CD4-positive, alpha-beta T cell treated with Interleukin-21 for 1 hour (primary cell): ENCODE measurements at regions not wholly inside any gene's neighbourhood (a gene's known extent, or its start where the extent isn't known, plus 50 kb on each side); places are given as distances from the start of the nearest gene placed in this dataset.
"Not testable (repeated sequence)": the region's sequence is repeated elsewhere in the genome, so short reads cannot be mapped to it uniquely, and the experiment has no call there.

Experiments used
- DNase-seq: peaks from one replicate; pipeline ENCODE4 v3.0.0-alpha.2; 2020

- no peak for DNase-seq
Measured at GRCh38 chr6:74610352-74610751, 595.5 kb downstream of the COL12A1 start.

- no peak for DNase-seq
Measured at GRCh38 chr6:74609871-74610270, 596.0 kb downstream of the COL12A1 start.

GRCh38 chr6:74607934-74608333, 597.9 kb downstream of the COL12A1 start:
- no peak for DNase-seq

GRCh38 chr6:74607468-74607867, 598.4 kb downstream of the COL12A1 start:
- no peak for DNase-seq

- no peak for DNase-seq
Measured at GRCh38 chr6:74606582-74607071, 599.2 kb downstream of the COL12A1 start.

- no peak for DNase-seq
Measured at GRCh38 chr6:74605922-74606581, 599.8 kb downstream of the COL12A1 start.

GRCh38 chr6:74604279-74604678, 601.6 kb downstream of the COL12A1 start:
- DNase-seq: no peak

GRCh38 chr6:74603322-74604076, 602.4 kb downstream of the COL12A1 start:
- DNase-seq: no peak

GRCh38 chr6:74602206-74602605, 603.6 kb downstream of the COL12A1 start:
- DNase-seq: no peak

GRCh38 chr6:74598462-74599393, 607.1 kb downstream of the COL12A1 start:
- DNase-seq: no peak

GRCh38 chr6:74597840-74598239, 608.0 kb downstream of the COL12A1 start:
- no peak for DNase-seq

- DNase-seq: no peak
Measured at GRCh38 chr6:74597266-74597665, 608.6 kb downstream of the COL12A1 start.

GRCh38 chr6:74596588-74596987, 609.3 kb downstream of the COL12A1 start:
- DNase-seq: no peak

GRCh38 chr6:74594350-74594749, 611.5 kb downstream of the COL12A1 start:
- DNase-seq: not testable (repeated sequence)

- DNase-seq: no peak
Measured at GRCh38 chr6:74588094-74588832, 617.6 kb downstream of the COL12A1 start.

GRCh38 chr6:74587386-74587785, 618.5 kb downstream of the COL12A1 start:
- no peak for DNase-seq

- DNase-seq: no peak
Measured at GRCh38 chr6:74585753-74586152, 620.1 kb downstream of the COL12A1 start.

- no peak for DNase-seq
Measured at GRCh38 chr6:74581681-74582080, 624.2 kb downstream of the COL12A1 start.

GRCh38 chr6:74579794-74580193, 626.1 kb downstream of the COL12A1 start:
- no peak for DNase-seq

GRCh38 chr6:74579047-74579446, 626.8 kb downstream of the COL12A1 start:
- no peak for DNase-seq

- no peak for DNase-seq
Measured at GRCh38 chr6:74578339-74578738, 627.5 kb downstream of the COL12A1 start.

GRCh38 chr6:74577619-74578018, 628.2 kb downstream of the COL12A1 start:
- DNase-seq: no peak

- DNase-seq: no peak
Measured at GRCh38 chr6:74574794-74575193, 631.1 kb downstream of the COL12A1 start.
